ENCODE measurements at regions not wholly inside any gene's neighbourhood (a gene's known extent, or its start where the extent isn't known, plus 50 kb on each side); places are given as distances from the start of the nearest gene placed in this dataset.

- Histone ChIP-seq H3K79me2 (ENCODE audit: low read length) (no peaks in the 10 kb centered on the region), H3K27ac (ENCODE audit: low read length) (no peak overlapping the region), H3K27me3 (replicated peaks; ENCODE audit: insufficient read depth, low read length) (no peaks in the 10 kb centered on the region), H3K4me3 (ENCODE audit: low read length) (no peak overlapping the region), H3K4me2 (ENCODE audit: low read depth, low read length) (no peak overlapping the region), H3K9me3 (replicated peaks; ENCODE audit: insufficient read depth, low read length) (no peaks in the 10 kb centered on the region), H3K36me3 (replicated peaks; ENCODE audit: insufficient read depth, low read length) (no peaks in the 10 kb centered on the region), H3K4me1 (ENCODE audit: low read length) (peaks cover 7% of the 10 kb centered on the region; the same call in 1 of the 2 replicates), H3F3A (ENCODE audit: insufficient read depth, low read length) (no peaks in the 10 kb centered on the region), H3K9me2 (replicated peaks; ENCODE audit: insufficient read depth, low read length) (no peaks in the 10 kb centered on the region), H4K20me1 (ENCODE audit: insufficient read depth, low read length) (no peaks in the 10 kb centered on the region), H2AFZ (ENCODE audit: low read length) (no peak overlapping the region), H3K9ac (ENCODE audit: low read length) (no peak overlapping the region)
- no peak for TF ChIP-seq EZH2phosphoT487 (IDR thresholded peaks at IDR 0.05; ENCODE audit: low read length)
- no peak for TF ChIP-seq CTCF (IDR thresholded peaks at IDR 0.05; ENCODE audit: low read length)
- TF ChIP-seq EZH2 (optimal IDR thresholded peaks at IDR 0.05; ENCODE audit: low read depth, low read length): no peak
- DNase-seq: no peak
Measured at GRCh38 chr20:2228926-2229325, 66.9 kb upstream of the TGM3 start.

GRCh38 chr20:2230726-2231488 lies 64.9 kb upstream of the TGM3 start:
- Histone ChIP-seq H3K79me2 (ENCODE audit: low read length) (no peaks in the 10 kb centered on the region), H3K36me3 (replicated peaks; ENCODE audit: insufficient read depth, low read length) (no peaks in the 10 kb centered on the region), H2AFZ (ENCODE audit: low read length) (no peak overlapping the region), H3K4me3 (ENCODE audit: low read length) (no peak overlapping the region), H4K20me1 (ENCODE audit: insufficient read depth, low read length) (no peaks in the 10 kb centered on the region), H3K4me1 (ENCODE audit: low read length) (peaks cover 10% of the 10 kb centered on the region; the same call in 1 of the 2 replicates), H3K9me2 (replicated peaks; ENCODE audit: insufficient read depth, low read length) (no peaks in the 10 kb centered on the region), H3K27ac (ENCODE audit: low read length) (no peak overlapping the region), H3K27me3 (replicated peaks; ENCODE audit: insufficient read depth, low read length) (no peaks in the 10 kb centered on the region), H3K9ac (ENCODE audit: low read length) (no peak overlapping the region), H3K4me2 (ENCODE audit: low read depth, low read length) (no peak overlapping the region), H3K9me3 (replicated peaks; ENCODE audit: insufficient read depth, low read length) (no peaks in the 10 kb centered on the region), H3F3A (ENCODE audit: insufficient read depth, low read length) (no peaks in the 10 kb centered on the region)
- no peak for TF ChIP-seq EZH2 (optimal IDR thresholded peaks at IDR 0.05; ENCODE audit: low read depth, low read length)
- no peak for TF ChIP-seq CTCF (IDR thresholded peaks at IDR 0.05; ENCODE audit: low read length)
- TF ChIP-seq EZH2phosphoT487 (IDR thresholded peaks at IDR 0.05; ENCODE audit: low read length): no peak
- DNase-seq: no peak

- Histone ChIP-seq H3K4me1 (ENCODE audit: low read length) (peaks cover 14% of the 10 kb centered on the region; the same call in 1 of the 2 replicates), H3K27me3 (replicated peaks; ENCODE audit: insufficient read depth, low read length) (no peaks in the 10 kb centered on the region), H3K9me2 (replicated peaks; ENCODE audit: insufficient read depth, low read length) (no peaks in the 10 kb centered on the region), H2AFZ (ENCODE audit: low read length) (no peak overlapping the region), H4K20me1 (ENCODE audit: insufficient read depth, low read length) (no peaks in the 10 kb centered on the region), H3K4me2 (ENCODE audit: low read depth, low read length) (no peak overlapping the region), H3K79me2 (ENCODE audit: low read length) (no peaks in the 10 kb centered on the region), H3K4me3 (ENCODE audit: low read length) (no peak overlapping the region), H3K36me3 (replicated peaks; ENCODE audit: insufficient read depth, low read length) (no peaks in the 10 kb centered on the region), H3K27ac (ENCODE audit: low read length) (no peak overlapping the region), H3K9ac (ENCODE audit: low read length) (no peak overlapping the region), H3F3A (ENCODE audit: insufficient read depth, low read length) (no peaks in the 10 kb centered on the region), H3K9me3 (replicated peaks; ENCODE audit: insufficient read depth, low read length) (no peaks in the 10 kb centered on the region)
- DNase-seq: no peak
- no peak for TF ChIP-seq EZH2phosphoT487 (IDR thresholded peaks at IDR 0.05; ENCODE audit: low read length)
Measured at GRCh38 chr20:2231701-2232100, 64.1 kb upstream of the TGM3 start.

GRCh38 chr20:2234598-2235191 lies 61.1 kb upstream of the TGM3 start:
- H4K20me1 ChIP-seq (ENCODE audit: insufficient read depth, low read length): no peaks in the 10 kb centered on the region

More at GRCh38 chr20:2234598-2235191, 61.1 kb upstream of the TGM3 start:
- no peaks in the 10 kb centered on the region for H3K27me3 ChIP-seq (replicated peaks; ENCODE audit: insufficient read depth, low read length)
- H3K9me2 ChIP-seq (replicated peaks; ENCODE audit: insufficient read depth, low read length): no peaks in the 10 kb centered on the region
- H3K4me3 ChIP-seq (ENCODE audit: low read length): no peak overlapping the region
- DNase-seq: no peak
- no peak overlapping the region for H3K9ac ChIP-seq (ENCODE audit: low read length)
- H3F3A ChIP-seq (ENCODE audit: insufficient read depth, low read length): peaks cover 3% of the 10 kb centered on the region
- H3K79me2 ChIP-seq (ENCODE audit: low read length): no peaks in the 10 kb centered on the region
- H3K27ac ChIP-seq (ENCODE audit: low read length): no peak overlapping the region
- peaks cover 15% of the 10 kb centered on the region for H3K4me1 ChIP-seq (ENCODE audit: low read length)
- no peaks in the 10 kb centered on the region for H3K36me3 ChIP-seq (replicated peaks; ENCODE audit: insufficient read depth, low read length)
- H2AFZ ChIP-seq (ENCODE audit: low read length): no peak overlapping the region
- no peaks in the 10 kb centered on the region for H3K9me3 ChIP-seq (replicated peaks; ENCODE audit: insufficient read depth, low read length)
- no peak overlapping the region for H3K4me2 ChIP-seq (ENCODE audit: low read depth, low read length)
- TF ChIP-seq EZH2phosphoT487 (IDR thresholded peaks at IDR 0.05; ENCODE audit: low read length) (no peak), EZH2 (optimal IDR thresholded peaks at IDR 0.05; ENCODE audit: low read depth, low read length) (no peak), CTCF (IDR thresholded peaks at IDR 0.05; ENCODE audit: low read length) (no peak)
